IPS-NIHi11 (cell line): ENCODE measurements at regions not wholly inside any gene's neighbourhood (a gene's known extent, or its start where the extent isn't known, plus 50 kb on each side); places are given as distances from the start of the nearest gene placed in this dataset.

Experiments
- DNase-seq: peaks from one replicate; pipeline ENCODE4 v3.0.0; 2012; ENCODE audit warnings: mixed read lengths, low spot score

- no peak for DNase-seq
Measured at GRCh38 chr3:170730071-170730812, 139.8 kb downstream of the RPL22L1 start.

GRCh38 chr3:170728181-170728580 lies 141.8 kb downstream of the RPL22L1 start:
- no peak for DNase-seq

GRCh38 chr3:170727754-170728153 lies 141.9 kb upstream of the SLC7A14 start:
- no peak for DNase-seq

- no peak for DNase-seq
Measured at GRCh38 chr3:170726976-170727661, 141.2 kb upstream of the SLC7A14 start.

- DNase-seq, result no peak
Measured at GRCh38 chr3:170725285-170725731, 139.4 kb upstream of the SLC7A14 start.

- no peak for DNase-seq
Measured at GRCh38 chr3:170724599-170725280, 138.9 kb upstream of the SLC7A14 start.

GRCh38 chr3:170723241-170723640 lies 137.4 kb upstream of the SLC7A14 start:
- no peak for DNase-seq

- no peak for DNase-seq
Measured at GRCh38 chr3:170721563-170721962, 135.7 kb upstream of the SLC7A14 start.

GRCh38 chr3:170719300-170719699 lies 133.4 kb upstream of the SLC7A14 start:
- DNase-seq, result no peak

GRCh38 chr3:170718848-170719247 lies 133.0 kb upstream of the SLC7A14 start:
- no peak for DNase-seq

GRCh38 chr3:170717410-170718402 lies 131.8 kb upstream of the SLC7A14 start:
- no peak for DNase-seq

- no peak for DNase-seq
Measured at GRCh38 chr3:170716172-170716805, 130.4 kb upstream of the SLC7A14 start.

GRCh38 chr3:170714562-170715535 lies 129.0 kb upstream of the SLC7A14 start:
- no peak for DNase-seq

- DNase-seq, result no peak
Measured at GRCh38 chr3:170714122-170714521, 128.2 kb upstream of the SLC7A14 start.

- no peak for DNase-seq
Measured at GRCh38 chr3:170713653-170714052, 127.8 kb upstream of the SLC7A14 start.

GRCh38 chr3:170712798-170713197 lies 126.9 kb upstream of the SLC7A14 start:
- DNase-seq, result no peak

GRCh38 chr3:170712336-170712735 lies 126.5 kb upstream of the SLC7A14 start:
- DNase-seq, result no peak

GRCh38 chr3:170711786-170712185 lies 125.9 kb upstream of the SLC7A14 start:
- DNase-seq, result no peak

GRCh38 chr3:170709046-170709445 lies 123.2 kb upstream of the SLC7A14 start:
- DNase-seq, result no peak

- no peak for DNase-seq
Measured at GRCh38 chr3:170707899-170708298, 122.0 kb upstream of the SLC7A14 start.
